NB4 (cell line): ENCODE measurements at regions not wholly inside any gene's neighbourhood (a gene's known extent, or its start where the extent isn't known, plus 50 kb on each side); places are given as distances from the start of the nearest gene placed in this dataset.

Experiments used
- DNase-seq: peaks from one replicate; pipeline ENCODE4 v3.0.0; 2010; ENCODE audit warnings: low read depth
- H3K4me3 ChIP-seq: one replicate; pipeline ENCODE4 v1.5.1; 2011; ENCODE audit warnings: mild to moderate bottlenecking, low read depth, low read length, moderate library complexity
- MYC ChIP-seq: IDR thresholded peaks from 2 replicates; pipeline ENCODE4 v1.6.1; 2011; ENCODE audit warnings: low read depth, low read length
- POLR2A ChIP-seq: IDR thresholded peaks from 2 replicates; pipeline ENCODE4 v1.6.1; 2011; ENCODE audit warnings: mild to moderate bottlenecking; ENCODE audit not compliant: insufficient read length; ENCODE audit errors: extremely low read depth
- TF ChIP-seq, protein P1 (sequence below): IDR thresholded peaks from one replicate; pipeline ENCODE4 v1.5.1; 2012; ENCODE audit warnings: low read depth, low read length
- TF ChIP-seq, protein P2 (sequence below): IDR thresholded peaks from 2 replicates; pipeline ENCODE4 v1.6.1; 2011; ENCODE audit warnings: low read depth, low read length

DNA sequence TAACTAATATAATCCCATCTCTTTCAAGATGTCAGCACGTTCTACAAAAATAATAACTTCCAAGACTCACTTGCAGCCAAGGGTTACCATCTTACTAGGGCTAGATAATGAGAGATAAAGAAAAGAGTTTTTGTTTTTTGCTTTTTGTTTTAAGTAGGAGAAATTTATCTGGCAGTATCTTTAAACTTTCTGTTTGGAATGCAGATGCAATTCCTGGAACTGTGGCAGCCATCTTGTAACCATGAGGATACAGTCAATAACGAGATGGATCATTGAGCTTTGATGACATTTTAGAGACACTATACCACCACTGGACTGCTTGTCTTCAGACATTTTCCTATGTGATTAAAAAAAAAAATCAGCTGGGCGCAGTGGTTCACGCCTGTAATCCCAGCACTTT, 171.2 kb upstream of the ARID2 start:
- TF ChIP-seq MYC (no peak), POLR2A (no peak)
- TF ChIP-seq, protein P1, sequence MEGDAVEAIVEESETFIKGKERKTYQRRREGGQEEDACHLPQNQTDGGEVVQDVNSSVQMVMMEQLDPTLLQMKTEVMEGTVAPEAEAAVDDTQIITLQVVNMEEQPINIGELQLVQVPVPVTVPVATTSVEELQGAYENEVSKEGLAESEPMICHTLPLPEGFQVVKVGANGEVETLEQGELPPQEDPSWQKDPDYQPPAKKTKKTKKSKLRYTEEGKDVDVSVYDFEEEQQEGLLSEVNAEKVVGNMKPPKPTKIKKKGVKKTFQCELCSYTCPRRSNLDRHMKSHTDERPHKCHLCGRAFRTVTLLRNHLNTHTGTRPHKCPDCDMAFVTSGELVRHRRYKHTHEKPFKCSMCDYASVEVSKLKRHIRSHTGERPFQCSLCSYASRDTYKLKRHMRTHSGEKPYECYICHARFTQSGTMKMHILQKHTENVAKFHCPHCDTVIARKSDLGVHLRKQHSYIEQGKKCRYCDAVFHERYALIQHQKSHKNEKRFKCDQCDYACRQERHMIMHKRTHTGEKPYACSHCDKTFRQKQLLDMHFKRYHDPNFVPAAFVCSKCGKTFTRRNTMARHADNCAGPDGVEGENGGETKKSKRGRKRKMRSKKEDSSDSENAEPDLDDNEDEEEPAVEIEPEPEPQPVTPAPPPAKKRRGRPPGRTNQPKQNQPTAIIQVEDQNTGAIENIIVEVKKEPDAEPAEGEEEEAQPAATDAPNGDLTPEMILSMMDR: no peak
- TF ChIP-seq, protein P2, sequence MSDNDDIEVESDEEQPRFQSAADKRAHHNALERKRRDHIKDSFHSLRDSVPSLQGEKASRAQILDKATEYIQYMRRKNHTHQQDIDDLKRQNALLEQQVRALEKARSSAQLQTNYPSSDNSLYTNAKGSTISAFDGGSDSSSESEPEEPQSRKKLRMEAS: no peak
- DNase-seq: no peak
- H3K4me3 ChIP-seq: no peak overlapping the region

DNA sequence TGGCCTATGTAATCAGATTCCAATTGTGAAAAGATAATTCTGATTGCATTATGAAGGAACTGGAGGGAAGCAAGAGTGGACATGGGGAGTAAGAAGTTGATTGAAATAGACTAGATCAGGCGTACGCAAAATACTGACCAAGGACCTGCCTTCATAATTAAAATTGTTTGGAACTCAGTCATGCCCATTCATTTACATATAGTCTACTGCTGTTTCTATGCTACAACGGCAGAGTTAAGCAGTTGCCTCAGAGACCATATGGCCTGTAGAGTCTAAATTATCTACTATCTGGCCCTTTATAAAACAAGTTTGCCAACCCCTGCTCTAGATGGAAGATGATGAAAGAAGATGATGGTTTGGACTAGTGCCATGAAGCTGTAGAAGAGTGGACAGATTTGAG, 170.0 kb upstream of the ARID2 start:
- TF ChIP-seq MYC (no peak), POLR2A (no peak)
- TF ChIP-seq, protein P1: no peak
- TF ChIP-seq, protein P2: no peak
- no peak overlapping the region for H3K4me3 ChIP-seq
- DNase-seq: no peak

DNA sequence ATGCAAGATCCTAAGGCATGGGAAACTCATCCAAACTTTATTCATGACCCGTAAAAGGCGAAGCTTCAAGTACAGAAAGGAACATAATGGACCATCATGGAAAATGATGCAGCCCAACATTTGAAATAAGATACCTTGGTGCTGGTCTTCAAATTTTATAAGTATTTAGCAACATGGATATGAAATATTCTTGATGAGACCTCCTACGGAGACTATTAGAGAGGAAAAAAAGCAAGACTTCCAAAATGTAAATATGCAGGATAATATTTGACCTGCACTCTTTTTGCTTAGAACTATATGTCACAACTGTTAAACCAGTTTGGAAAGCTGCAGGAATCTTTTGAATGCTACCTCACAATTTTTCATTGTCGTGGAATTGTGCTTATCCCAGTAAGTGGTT, 168.8 kb upstream of the ARID2 start:
- DNase-seq: no peak
- no peak for TF ChIP-seq POLR2A
- no peak overlapping the region for H3K4me3 ChIP-seq

DNA sequence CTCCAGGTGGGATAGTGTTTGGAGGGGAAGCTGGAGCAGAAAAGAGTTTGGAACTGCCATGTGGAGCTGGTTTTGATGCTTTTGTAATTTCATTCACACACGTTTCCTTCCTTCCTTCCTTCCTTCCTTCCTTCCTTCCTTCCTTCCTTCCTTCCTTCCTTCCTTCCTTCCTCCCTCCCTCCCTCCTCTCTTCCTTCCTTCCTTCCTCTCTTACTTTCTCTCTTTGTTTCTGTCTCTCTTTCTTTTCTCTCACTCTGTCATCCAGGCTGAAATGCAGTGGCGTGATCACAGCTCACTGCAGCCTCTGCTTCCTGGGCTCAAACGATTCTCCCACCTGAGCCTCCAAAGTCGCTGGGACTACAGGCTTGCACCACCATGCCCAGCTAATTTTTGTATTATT, 168.0 kb upstream of the ARID2 start:
- no peak for DNase-seq

DNA sequence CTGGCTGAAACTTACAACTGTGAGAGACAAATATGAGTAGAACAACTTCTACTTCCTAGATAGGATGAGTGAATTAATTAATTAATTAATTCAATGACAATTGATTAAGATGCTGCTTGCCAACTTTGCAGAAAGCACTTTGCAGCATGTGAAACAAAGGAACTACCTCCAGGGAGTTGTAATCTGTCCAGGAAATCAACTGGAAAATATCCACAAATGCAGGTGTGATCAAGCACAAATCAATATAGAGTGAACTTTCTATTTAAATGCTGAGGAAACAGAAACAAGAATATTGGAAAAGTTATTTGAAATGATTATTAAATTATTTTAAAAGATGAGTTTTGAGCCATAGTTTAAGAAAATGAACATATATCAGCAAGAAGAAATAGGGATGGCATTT, 163.9 kb upstream of the ARID2 start:
- no peak overlapping the region for H3K4me3 ChIP-seq
- DNase-seq: no peak
- TF ChIP-seq, protein P1: no peak
- TF ChIP-seq POLR2A: no peak
- TF ChIP-seq, protein P2: no peak
- no peak for TF ChIP-seq MYC

More for the DNA sequence above, 168.0 kb upstream of the ARID2 start:
- TF ChIP-seq, protein P1: no peak
- no peak overlapping the region for H3K4me3 ChIP-seq

DNA sequence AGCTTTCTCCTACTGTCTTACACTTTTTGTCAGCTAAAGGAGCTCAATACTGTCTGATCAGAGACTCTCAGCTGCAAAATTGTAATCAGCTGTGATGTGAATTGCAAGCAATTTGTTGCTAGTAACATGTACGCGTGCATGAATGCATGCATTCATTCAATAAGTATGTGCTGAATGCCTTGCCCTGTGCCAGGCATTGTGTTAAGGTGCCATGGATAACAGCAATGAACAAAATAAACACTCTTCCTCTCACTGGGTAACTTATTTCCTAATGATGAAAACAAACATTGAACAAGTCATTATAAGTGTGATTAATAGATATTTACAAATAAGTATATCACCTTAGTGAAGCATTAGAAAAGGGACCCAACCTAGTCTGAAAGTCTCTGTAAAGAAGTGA, 163.2 kb upstream of the ARID2 start:
- TF ChIP-seq, protein P2: no peak
- TF ChIP-seq, protein P1: no peak
- TF ChIP-seq MYC (no peak), POLR2A (no peak)
- DNase-seq: no peak
- no peak overlapping the region for H3K4me3 ChIP-seq

DNA sequence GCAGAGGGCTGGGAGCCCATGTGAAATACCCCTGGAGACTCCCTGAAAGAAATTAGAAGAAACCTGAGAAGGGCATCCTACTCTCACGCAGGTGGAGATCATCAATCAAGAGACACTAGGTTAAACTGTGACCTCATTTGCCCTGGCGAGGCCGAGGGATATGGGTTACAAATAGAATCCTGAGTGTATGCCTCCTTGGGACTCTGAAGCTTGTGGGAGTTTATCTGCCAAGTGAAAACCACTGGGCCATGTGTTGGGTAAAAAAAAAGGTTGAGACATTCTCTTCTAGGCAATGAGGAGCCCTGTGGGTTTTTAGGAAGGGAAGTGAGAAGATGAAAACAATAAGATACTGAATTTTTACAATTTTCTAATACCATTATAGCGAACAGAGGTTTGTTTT, 160.7 kb upstream of the ARID2 start:
- no peak overlapping the region for H3K4me3 ChIP-seq
- TF ChIP-seq, protein P1: no peak
- TF ChIP-seq, protein P2: peak; percentile 74
- DNase-seq: peak; percentile 47
